EL (cell line): ENCODE measurements at regions not wholly inside any gene's neighbourhood (a gene's known extent, or its start where the extent isn't known, plus 50 kb on each side); places are given as distances from the start of the nearest gene placed in this dataset.
"Not testable (repeated sequence)": the region's sequence is repeated elsewhere in the genome, so short reads cannot be mapped to it uniquely, and the experiment has no call there.

Source experiments
- DNase-seq: peaks from one replicate; pipeline ENCODE4 v3.0.0-alpha.2; 2016

DNA sequence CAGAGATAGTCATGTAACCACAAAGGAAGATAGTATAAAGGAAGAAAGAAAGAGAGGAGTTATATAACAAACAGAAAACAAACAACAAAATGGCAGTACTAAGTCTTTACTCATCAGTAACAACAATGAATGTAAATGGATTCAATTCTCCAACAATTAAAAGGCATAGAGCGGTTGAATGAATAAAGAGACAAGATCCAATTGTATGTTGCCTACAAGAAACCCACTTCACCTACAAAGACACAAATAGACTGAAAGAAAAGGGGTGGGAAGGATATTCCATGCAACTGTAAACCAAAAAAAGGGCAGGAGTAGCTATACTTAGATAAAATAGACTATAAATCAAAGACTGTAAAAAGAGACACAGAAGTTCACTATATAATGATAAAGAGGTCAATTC lies 157.3 kb upstream of the CREB1 start:
- DNase-seq, result no peak

GRCh38 chr2:207375207-207375875 lies 154.4 kb upstream of the CREB1 start:
- no peak for DNase-seq

GRCh38 chr2:207378620-207379019 lies 151.1 kb upstream of the CREB1 start:
- DNase-seq, result not testable (repeated sequence)

DNA sequence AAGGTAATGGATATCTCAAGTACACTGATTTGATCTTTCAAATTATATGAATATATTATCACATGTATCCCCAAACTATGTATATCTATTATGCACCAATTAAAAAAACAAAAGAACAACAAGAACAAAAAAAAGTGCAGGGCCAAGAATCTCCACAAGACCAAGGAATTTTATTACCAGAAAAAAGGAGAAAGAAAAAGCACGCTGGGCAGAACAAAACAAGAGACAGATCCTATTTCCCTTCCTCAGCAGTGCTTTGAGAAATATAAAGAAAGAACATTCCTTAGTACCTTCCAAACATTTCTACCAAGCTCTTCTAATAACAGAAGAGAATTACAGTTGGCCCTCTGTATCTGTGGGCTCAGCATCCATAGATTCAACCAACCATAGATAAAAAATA lies 144.7 kb upstream of the CREB1 start:
- DNase-seq, result no peak

- DNase-seq, result peak; percentile 58
Measured at GRCh38 chr2:207385903-207386302, 143.9 kb upstream of the CREB1 start.

GRCh38 chr2:207387001-207387571 lies 142.7 kb upstream of the CREB1 start:
- no peak for DNase-seq

- no peak for DNase-seq
Measured at GRCh38 chr2:207390302-207391095, 139.3 kb upstream of the CREB1 start.

DNA sequence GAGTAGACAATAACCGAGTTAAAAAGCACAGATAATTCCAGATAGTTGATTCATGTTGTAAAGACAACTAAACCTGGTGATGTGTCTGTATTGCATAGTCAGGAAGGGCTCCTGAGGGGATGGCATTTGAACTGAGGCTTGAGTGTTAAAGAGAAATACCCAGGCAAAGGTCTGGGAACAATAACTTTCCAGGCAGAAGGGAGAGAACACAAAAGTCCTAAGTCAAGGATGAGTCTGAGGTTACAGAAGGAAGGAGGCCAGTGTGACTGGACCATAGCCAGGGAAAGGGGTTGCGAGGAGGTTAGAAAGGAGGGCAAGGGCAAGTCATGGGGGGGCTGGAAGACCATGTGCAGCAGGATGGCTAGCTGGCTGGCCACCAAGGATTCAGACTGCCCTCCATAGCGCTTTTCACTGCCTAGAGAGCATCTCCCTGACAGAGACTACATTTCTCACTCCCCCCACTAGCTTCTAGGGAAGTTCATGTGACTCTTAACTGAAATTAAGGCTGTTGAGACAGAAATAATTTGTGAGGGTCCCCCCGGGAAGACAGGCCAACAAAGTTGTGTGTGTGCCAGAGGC lies 135.5 kb upstream of the CREB1 start:
- peak; percentile 47 for DNase-seq

DNA sequence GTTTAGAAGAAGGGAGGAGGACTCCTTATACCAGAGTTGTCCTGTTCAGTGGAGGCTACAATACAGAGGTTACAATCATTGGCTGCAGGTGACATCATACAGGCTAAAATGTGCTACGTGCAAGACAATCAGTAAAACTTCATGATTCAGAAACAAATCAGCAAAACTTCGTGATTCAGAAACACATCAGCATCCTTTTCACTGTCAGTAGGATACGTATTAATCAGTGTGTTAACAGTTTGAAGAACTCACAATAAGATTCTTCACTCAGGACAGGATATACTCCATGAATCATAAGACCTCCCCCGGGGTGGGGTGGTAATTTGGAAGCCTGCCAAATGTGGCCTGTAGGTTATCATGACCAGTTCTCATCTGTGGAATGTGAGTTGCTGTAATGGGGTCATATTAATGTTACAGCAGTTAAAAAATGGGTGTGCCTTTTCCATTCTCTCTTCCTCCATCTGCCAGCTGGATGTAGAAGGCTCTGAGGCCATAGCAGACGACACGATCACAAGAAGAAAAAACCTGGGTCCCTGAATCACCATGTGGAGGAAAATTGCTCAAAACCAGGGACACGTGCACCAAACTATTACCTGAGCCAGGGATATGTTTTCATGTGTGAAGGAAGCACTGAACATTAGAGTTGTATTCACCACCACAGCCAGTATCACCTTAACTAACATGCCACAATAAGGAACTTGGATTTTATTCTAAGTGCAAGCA lies 134.8 kb upstream of the CREB1 start:
- peak; percentile 99 for DNase-seq

DNA sequence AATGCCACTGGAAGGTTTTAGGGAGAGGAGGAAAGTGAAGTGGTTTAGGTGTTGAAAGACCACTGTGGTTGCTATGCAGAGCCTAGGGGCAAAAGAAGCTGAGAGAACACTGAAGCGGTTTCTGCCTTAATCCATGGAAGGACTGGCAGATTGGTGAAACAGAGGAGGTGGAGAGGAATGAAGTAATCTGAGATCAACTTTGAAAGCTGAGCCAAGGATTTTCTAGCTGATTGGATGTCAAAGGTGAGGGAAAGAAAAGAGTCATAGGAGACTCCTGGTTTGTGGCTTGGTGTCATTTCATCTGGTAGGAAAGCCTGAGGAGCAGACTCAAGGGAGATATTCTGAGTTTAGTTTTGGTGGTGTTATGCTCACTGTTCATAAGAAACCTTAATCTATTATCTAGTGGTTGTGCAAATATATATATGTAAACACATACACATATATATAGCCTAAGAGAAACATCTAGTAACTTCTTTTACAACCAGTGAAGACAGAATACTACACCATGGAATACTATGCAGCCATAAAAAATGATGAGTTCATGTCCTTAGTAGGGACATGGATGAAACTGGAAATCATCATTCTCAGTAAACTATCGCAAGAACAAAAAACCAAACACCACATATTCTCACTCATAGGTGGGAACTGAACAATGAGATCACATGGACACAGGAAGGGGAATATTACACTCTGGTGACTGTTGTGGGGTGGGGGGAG lies 134.1 kb upstream of the CREB1 start:
- DNase-seq, result peak; percentile 42

DNA sequence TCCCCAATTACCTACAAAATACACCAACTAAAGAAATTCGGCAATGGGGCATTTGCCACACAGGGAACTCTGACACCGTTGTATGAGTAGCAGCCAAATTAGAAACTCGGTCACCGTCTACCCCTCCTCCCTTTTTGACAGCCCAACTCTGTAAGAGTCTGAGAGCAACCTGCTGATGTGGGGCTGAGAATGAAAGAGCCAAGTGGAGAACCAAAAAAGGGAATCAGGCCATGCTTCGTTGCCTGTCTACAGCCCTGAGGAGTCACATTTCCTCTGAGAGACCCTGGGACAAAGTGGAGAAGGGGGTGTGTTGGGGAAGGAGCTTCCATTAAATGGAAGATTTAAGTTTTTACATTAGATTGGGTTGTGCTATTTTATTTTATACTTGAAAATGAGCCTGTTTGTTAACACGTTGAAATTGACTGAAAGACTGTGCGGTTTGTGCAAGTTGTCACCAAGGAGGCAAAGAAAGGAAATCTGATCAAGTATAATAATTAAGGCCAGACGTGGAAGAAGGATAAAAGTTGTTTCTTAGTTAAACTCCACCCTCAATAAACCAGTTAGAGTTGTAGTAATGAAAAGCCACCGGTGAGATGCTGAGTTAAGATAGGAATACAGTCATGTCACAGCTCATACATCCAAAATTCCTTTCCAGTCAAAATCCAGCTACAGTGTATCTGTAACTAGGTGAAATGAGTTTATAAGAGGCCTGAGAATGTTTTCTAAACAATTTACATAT lies 131.7 kb upstream of the CREB1 start:
- no peak for DNase-seq

DNA sequence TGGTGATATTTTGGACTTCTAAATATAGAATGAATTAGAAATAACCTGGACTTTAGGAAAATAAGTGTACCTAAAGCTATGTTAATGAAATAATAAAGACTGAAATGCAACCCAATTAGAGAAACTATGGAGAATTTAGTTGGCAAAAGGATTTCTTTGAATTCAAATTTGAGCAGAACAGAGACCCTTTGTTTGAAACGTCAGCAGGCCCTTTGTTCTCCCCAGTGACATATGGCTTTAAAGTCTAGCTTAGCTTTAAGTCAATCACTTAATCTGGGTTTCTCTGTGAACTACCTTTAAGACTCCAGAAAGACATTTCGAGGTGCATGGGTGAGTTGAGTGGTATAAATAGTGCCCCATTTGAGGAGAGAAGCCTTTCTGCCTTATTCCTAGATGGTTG lies 130.5 kb upstream of the CREB1 start:
- no peak for DNase-seq

DNA sequence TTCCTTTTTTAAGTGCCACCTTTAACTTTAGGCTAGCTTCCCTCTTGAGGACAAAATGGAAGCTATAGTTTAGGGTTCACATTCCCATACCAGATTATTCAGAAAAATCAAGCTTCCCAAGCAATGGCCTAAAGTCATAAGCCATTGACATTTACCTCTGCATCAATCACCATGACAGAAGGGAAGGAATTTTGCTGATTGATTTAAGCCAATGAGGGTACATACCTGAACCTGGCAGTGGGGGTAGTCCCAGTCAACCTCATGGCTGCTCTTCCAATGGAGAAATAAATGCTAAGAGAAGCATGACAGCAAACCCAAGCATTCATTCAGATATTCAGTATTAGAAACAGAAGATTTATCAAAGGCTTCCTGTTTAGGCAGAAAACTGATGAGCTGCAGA lies 128.4 kb upstream of the CREB1 start:
- DNase-seq, result no peak

- DNase-seq, result no peak
Measured at GRCh38 chr2:207403141-207403540, 126.6 kb upstream of the CREB1 start.

- no peak for DNase-seq
Measured at GRCh38 chr2:207403950-207404349, 125.8 kb upstream of the CREB1 start.

- no peak for DNase-seq
Measured at GRCh38 chr2:207405150-207405549, 124.6 kb upstream of the CREB1 start.

GRCh38 chr2:207408086-207408794 lies 121.5 kb upstream of the CREB1 start:
- peak; percentile 10 for DNase-seq

GRCh38 chr2:207409517-207409916 lies 120.2 kb upstream of the CREB1 start:
- no peak for DNase-seq

GRCh38 chr2:207412787-207413310 lies 116.9 kb upstream of the CREB1 start:
- DNase-seq, result no peak

- DNase-seq, result no peak
Measured at GRCh38 chr2:207413376-207413907, 116.3 kb upstream of the CREB1 start.

GRCh38 chr2:207416111-207416510 lies 113.7 kb upstream of the CREB1 start:
- DNase-seq, result no peak
